ENCODE measurements at regions not wholly inside any gene's neighbourhood (a gene's known extent, or its start where the extent isn't known, plus 50 kb on each side); places are given as distances from the start of the nearest gene placed in this dataset.
"Not testable (repeated sequence)": the region's sequence is repeated elsewhere in the genome, so short reads cannot be mapped to it uniquely, and the experiment has no call there.

- DNase-seq: no peak
These were observed 116.3 kb downstream of the TANC2 start for GRCh38 chr17:63082273-63082861.

- no peak for DNase-seq
These were observed 116.9 kb downstream of the TANC2 start for GRCh38 chr17:63082952-63083351.

GRCh38 chr17:63086483-63087185 is 120.6 kb downstream of the TANC2 start:
- no peak for DNase-seq

GRCh38 chr17:63090358-63091114 is 124.5 kb downstream of the TANC2 start:
- DNase-seq: not testable (repeated sequence)

- not testable (repeated sequence) for DNase-seq
These were observed 125.9 kb downstream of the TANC2 start for GRCh38 chr17:63091909-63092308.

- DNase-seq: no peak
These were observed 128.6 kb downstream of the TANC2 start for GRCh38 chr17:63094631-63095030.

- no peak for DNase-seq
These were observed 129.4 kb downstream of the TANC2 start for GRCh38 chr17:63095459-63095858.

- no peak for DNase-seq
These were observed 129.8 kb downstream of the TANC2 start for GRCh38 chr17:63095879-63096278.

GRCh38 chr17:63096426-63096825 is 130.4 kb downstream of the TANC2 start:
- no peak for DNase-seq

- DNase-seq: no peak
These were observed 133.4 kb downstream of the TANC2 start for GRCh38 chr17:63099425-63099824.

GRCh38 chr17:63102034-63102433 is 136.0 kb downstream of the TANC2 start:
- DNase-seq: no peak

- no peak for DNase-seq
These were observed 140.0 kb downstream of the TANC2 start for GRCh38 chr17:63106050-63106449.

- DNase-seq: no peak
These were observed 143.6 kb downstream of the TANC2 start for GRCh38 chr17:63109661-63110060.

- DNase-seq: no peak
These were observed 147.1 kb downstream of the TANC2 start for GRCh38 chr17:63113167-63113566.

- no peak for DNase-seq
These were observed 150.2 kb downstream of the TANC2 start for GRCh38 chr17:63116228-63116627.

- no peak for DNase-seq
These were observed 151.2 kb downstream of the TANC2 start for GRCh38 chr17:63116967-63117830.

- DNase-seq: no peak
These were observed 154.4 kb downstream of the TANC2 start for GRCh38 chr17:63120406-63120805.

- DNase-seq: no peak
These were observed 158.5 kb downstream of the TANC2 start for GRCh38 chr17:63124536-63124935.

- no peak for DNase-seq
These were observed 158.9 kb downstream of the TANC2 start for GRCh38 chr17:63124958-63125357.

GRCh38 chr17:63125987-63126386 is 160.0 kb downstream of the TANC2 start:
- no peak for DNase-seq

- DNase-seq: no peak
These were observed 160.6 kb downstream of the TANC2 start for GRCh38 chr17:63126607-63127006.

GRCh38 chr17:63132459-63132911 is 166.4 kb downstream of the TANC2 start:
- no peak for DNase-seq

- DNase-seq: no peak
These were observed 167.5 kb downstream of the TANC2 start for GRCh38 chr17:63133491-63133890.

Measured in stimulated activated CD4-positive, alpha-beta T cell treated with anti-CD3 and anti-CD28 coated beads, Interleukin-4, amount 100 ng/mL, for 1 hour (primary cell).